AG04449 (cell line): ENCODE measurements at regions not wholly inside any gene's neighbourhood (a gene's known extent, or its start where the extent isn't known, plus 50 kb on each side); places are given as distances from the start of the nearest gene placed in this dataset.

Experiments
- CTCF ChIA-PET: fragments of 350-600 bp; formaldehyde crosslinking; extraction: SDS; loops from one replicate; lab custom pipeline; 2021; ENCODE audit warnings: antibody characterized with exemption; lab: Yijun Ruan, JAX
- POLR2A ChIA-PET: fragments of 400-600, 350-600 bp; formaldehyde crosslinking; extraction: SDS; loops from one replicate; lab custom pipeline; 2020; ENCODE audit warnings: antibody characterized with exemption, inconsistent platforms; lab: Yijun Ruan, JAX
- DNase-seq: peaks from one replicate; pipeline ENCODE4 v3.0.0-alpha.2; 2010; ENCODE audit warnings: low read depth, low spot score
- H3K4me3 ChIP-seq: 2 replicates; pipeline ENCODE4 v1.5.1; 2011; ENCODE audit warnings: low read depth, mild to moderate bottlenecking, control low read depth, low read length
- CTCF ChIP-seq: IDR thresholded peaks from one replicate; pipeline ENCODE4 v1.5.1; 2011; ENCODE audit warnings: mild to moderate bottlenecking, moderate library complexity, low read length, control low read depth, inconsistent platforms; ENCODE audit not compliant: insufficient read depth; ENCODE audit errors: missing control alignments

- POLR2A ChIA-PET = no interaction called here
- CTCF ChIA-PET = no interaction called here
- H3K4me3 ChIP-seq = no peak overlapping the region
These were observed 585.2 kb upstream of the C9orf72 start for GRCh38 chr9:28158451-28158850.

GRCh38 chr9:28163619-28164018 is 590.3 kb upstream of the C9orf72 start:
- H3K4me3 ChIP-seq = no peak overlapping the region
- no peak for TF ChIP-seq CTCF
- ChIA-PET CTCF (no interaction called here), POLR2A (no interaction called here)
- no peak for DNase-seq

More at GRCh38 chr9:28158451-28158850, 585.2 kb upstream of the C9orf72 start:
- no peak for TF ChIP-seq CTCF
- no peak for DNase-seq

- POLR2A ChIA-PET = no interaction called here
- DNase-seq = no peak
- no peak overlapping the region for H3K4me3 ChIP-seq
- CTCF ChIA-PET = no interaction called here
- no peak for TF ChIP-seq CTCF
These were observed 592.9 kb upstream of the C9orf72 start for GRCh38 chr9:28166179-28166578.

GRCh38 chr9:28177142-28177541 is 603.9 kb upstream of the C9orf72 start:
- no peak for DNase-seq
- CTCF ChIA-PET = no interaction called here
- H3K4me3 ChIP-seq = no peak overlapping the region

GRCh38 chr9:28177925-28178324 is 604.6 kb upstream of the C9orf72 start:
- DNase-seq = no peak
- no peak for TF ChIP-seq CTCF
- ChIA-PET POLR2A (no interaction called here), CTCF (no interaction called here)
- no peak overlapping the region for H3K4me3 ChIP-seq

More at GRCh38 chr9:28177142-28177541, 603.9 kb upstream of the C9orf72 start:
- POLR2A ChIA-PET = no interaction called here
- TF ChIP-seq CTCF = no peak

GRCh38 chr9:28179893-28180292 is 606.6 kb upstream of the C9orf72 start:
- no peak for TF ChIP-seq CTCF
- ChIA-PET CTCF (no interaction called here), POLR2A (no interaction called here)
- H3K4me3 ChIP-seq = no peak overlapping the region
- no peak for DNase-seq
